ENCODE measurements at regions not wholly inside any gene's neighbourhood (a gene's known extent, or its start where the extent isn't known, plus 50 kb on each side); places are given as distances from the start of the nearest gene placed in this dataset.

- no peak overlapping the region for H3K27ac ChIP-seq (ENCODE audit: low read depth)
- H3K4me1 ChIP-seq (ENCODE audit: insufficient read depth), result no peaks in the 10 kb centered on the region
- DNase-seq (ENCODE audit: extremely low spot score), result no peak
- H3K4me3 ChIP-seq (ENCODE audit: low read depth, low read length), result no peak overlapping the region
- H3K36me3 ChIP-seq (ENCODE audit: insufficient read depth), result no peaks in the 10 kb centered on the region
- 43% methylated on average over 3 of the region's 3 CpGs for WGBS
Measured at GRCh38 chr15:35827911-35828310, 281.9 kb upstream of the DPH6 start.

- no peak for DNase-seq (ENCODE audit: extremely low spot score)
- no peak overlapping the region for H3K27ac ChIP-seq (ENCODE audit: low read depth)
- no peaks in the 10 kb centered on the region for H3K36me3 ChIP-seq (ENCODE audit: insufficient read depth)
- H3K4me3 ChIP-seq (ENCODE audit: low read depth, low read length), result no peak overlapping the region
- WGBS, result 93% methylated on average over 1 of the region's 1 CpG
- H3K4me1 ChIP-seq (ENCODE audit: insufficient read depth), result no peaks in the 10 kb centered on the region
Measured at GRCh38 chr15:35833581-35833980, 287.6 kb upstream of the DPH6 start.

- Histone ChIP-seq H3K4me1 (ENCODE audit: insufficient read depth) (no peaks in the 10 kb centered on the region), H3K4me3 (ENCODE audit: low read depth, low read length) (no peak overlapping the region), H3K36me3 (ENCODE audit: insufficient read depth) (no peaks in the 10 kb centered on the region), H3K27ac (ENCODE audit: low read depth) (no peak overlapping the region)
- 36% methylated on average over 4 of the region's 4 CpGs for WGBS
- no peak for DNase-seq (ENCODE audit: extremely low spot score)
Measured at GRCh38 chr15:35834216-35834830, 288.4 kb upstream of the DPH6 start.

GRCh38 chr15:35834866-35835265, 288.9 kb upstream of the DPH6 start:
- 89% methylated on average over 2 of the region's 2 CpGs for WGBS
- Histone ChIP-seq H3K27ac (ENCODE audit: low read depth) (no peak overlapping the region), H3K4me3 (ENCODE audit: low read depth, low read length) (no peak overlapping the region), H3K36me3 (ENCODE audit: insufficient read depth) (no peaks in the 10 kb centered on the region), H3K4me1 (ENCODE audit: insufficient read depth) (no peaks in the 10 kb centered on the region)
- no peak for DNase-seq (ENCODE audit: extremely low spot score)

- Histone ChIP-seq H3K27ac (ENCODE audit: low read depth) (no peak overlapping the region), H3K4me3 (ENCODE audit: low read depth, low read length) (no peak overlapping the region), H3K36me3 (ENCODE audit: insufficient read depth) (no peaks in the 10 kb centered on the region), H3K4me1 (ENCODE audit: insufficient read depth) (no peaks in the 10 kb centered on the region)
- 90% methylated on average over 12 of the region's 12 CpGs for WGBS
- no peak for DNase-seq (ENCODE audit: extremely low spot score)
Measured at GRCh38 chr15:35838424-35839111, 292.6 kb upstream of the DPH6 start.

GRCh38 chr15:35842631-35843030, 296.7 kb upstream of the DPH6 start:
- H3K4me1 ChIP-seq (ENCODE audit: insufficient read depth), result no peaks in the 10 kb centered on the region
- no peak for DNase-seq (ENCODE audit: extremely low spot score)

GRCh38 chr15:35843498-35843897, 297.5 kb upstream of the DPH6 start:
- 50% methylated on average over 2 of the region's 2 CpGs for WGBS
- Histone ChIP-seq H3K27ac (ENCODE audit: low read depth) (no peak overlapping the region), H3K4me3 (ENCODE audit: low read depth, low read length) (no peak overlapping the region), H3K36me3 (ENCODE audit: insufficient read depth) (no peaks in the 10 kb centered on the region), H3K4me1 (ENCODE audit: insufficient read depth) (no peaks in the 10 kb centered on the region)
- no peak for DNase-seq (ENCODE audit: extremely low spot score)

More at GRCh38 chr15:35842631-35843030, 296.7 kb upstream of the DPH6 start:
- Histone ChIP-seq H3K27ac (ENCODE audit: low read depth) (no peak overlapping the region), H3K4me3 (ENCODE audit: low read depth, low read length) (no peak overlapping the region), H3K36me3 (ENCODE audit: insufficient read depth) (no peaks in the 10 kb centered on the region)
- WGBS, result 91% methylated on average over 3 of the region's 3 CpGs

GRCh38 chr15:35850284-35850683, 304.3 kb upstream of the DPH6 start:
- 88% methylated on average over 2 of the region's 2 CpGs for WGBS
- Histone ChIP-seq H3K4me1 (ENCODE audit: insufficient read depth) (no peaks in the 10 kb centered on the region), H3K27ac (ENCODE audit: low read depth) (no peak overlapping the region), H3K36me3 (ENCODE audit: insufficient read depth) (no peaks in the 10 kb centered on the region), H3K4me3 (ENCODE audit: low read depth, low read length) (no peak overlapping the region)
- no peak for DNase-seq (ENCODE audit: extremely low spot score)

- WGBS, result 94% methylated on average over 1 of the region's 1 CpG
- no peak overlapping the region for H3K4me3 ChIP-seq (ENCODE audit: low read depth, low read length)
- H3K36me3 ChIP-seq (ENCODE audit: insufficient read depth), result no peaks in the 10 kb centered on the region
- DNase-seq (ENCODE audit: extremely low spot score), result no peak
- no peaks in the 10 kb centered on the region for H3K4me1 ChIP-seq (ENCODE audit: insufficient read depth)
- no peak overlapping the region for H3K27ac ChIP-seq (ENCODE audit: low read depth)
Measured at GRCh38 chr15:35851491-35851890, 305.5 kb upstream of the DPH6 start.

GRCh38 chr15:35852818-35853624, 307.1 kb upstream of the DPH6 start:
- WGBS, result 76% methylated on average over 6 of the region's 6 CpGs
- H3K4me1 ChIP-seq (ENCODE audit: insufficient read depth), result no peaks in the 10 kb centered on the region
- no peaks in the 10 kb centered on the region for H3K36me3 ChIP-seq (ENCODE audit: insufficient read depth)
- no peak overlapping the region for H3K27ac ChIP-seq (ENCODE audit: low read depth)
- H3K4me3 ChIP-seq (ENCODE audit: low read depth, low read length), result no peak overlapping the region
- DNase-seq (ENCODE audit: extremely low spot score), result no peak

- WGBS, result 95% methylated on average over 3 of the region's 3 CpGs
- no peaks in the 10 kb centered on the region for H3K4me1 ChIP-seq (ENCODE audit: insufficient read depth)
- H3K4me3 ChIP-seq (ENCODE audit: low read depth, low read length), result no peak overlapping the region
- DNase-seq (ENCODE audit: extremely low spot score), result no peak
- H3K36me3 ChIP-seq (ENCODE audit: insufficient read depth), result no peaks in the 10 kb centered on the region
- H3K27ac ChIP-seq (ENCODE audit: low read depth), result no peak overlapping the region
Measured at GRCh38 chr15:35854316-35854715, 308.4 kb upstream of the DPH6 start.

GRCh38 chr15:35857567-35858226, 311.7 kb upstream of the DPH6 start:
- no peak overlapping the region for H3K4me3 ChIP-seq (ENCODE audit: low read depth, low read length)
- WGBS, result 93% methylated on average over 6 of the region's 6 CpGs
- H3K36me3 ChIP-seq (ENCODE audit: insufficient read depth), result no peaks in the 10 kb centered on the region
- no peak for DNase-seq (ENCODE audit: extremely low spot score)
- H3K4me1 ChIP-seq (ENCODE audit: insufficient read depth), result no peaks in the 10 kb centered on the region
- no peak overlapping the region for H3K27ac ChIP-seq (ENCODE audit: low read depth)

- Histone ChIP-seq H3K4me1 (ENCODE audit: insufficient read depth) (no peaks in the 10 kb centered on the region), H3K4me3 (ENCODE audit: low read depth, low read length) (no peak overlapping the region), H3K27ac (ENCODE audit: low read depth) (no peak overlapping the region), H3K36me3 (ENCODE audit: insufficient read depth) (no peaks in the 10 kb centered on the region)
- WGBS, result 90% methylated on average over 3 of the region's 3 CpGs
- DNase-seq (ENCODE audit: extremely low spot score), result no peak
Measured at GRCh38 chr15:35858707-35859106, 312.7 kb upstream of the DPH6 start.

All from urinary bladder (tissue), 3 donors.